DND-41 (cell line): ENCODE measurements at regions not wholly inside any gene's neighbourhood (a gene's known extent, or its start where the extent isn't known, plus 50 kb on each side); places are given as distances from the start of the nearest gene placed in this dataset.

ENCODE experiments used
- ATAC-seq: fragments of 200-7000 bp; cut with Tn5 transposase; 3 replicates; pipeline ENCODE4 v1.9.1; 2021; ENCODE audit warnings: low read depth; ENCODE audit not compliant: insufficient read depth
- DNase-seq: peaks from one replicate; pipeline ENCODE4 v3.0.0-alpha.2; 2020
- H2AFZ ChIP-seq: 2 replicates; pipeline ENCODE4 v1.6.0; 2012; ENCODE audit warnings: low read depth, low read length
- H3K27ac ChIP-seq: 2 replicates; pipeline ENCODE4 v1.5.1; 2012; ENCODE audit warnings: low read length, inconsistent platforms
- H3K27me3 ChIP-seq: fragments of 200-600 bp; sonication (generic); 2 replicates; pipeline ENCODE4 v1.6.0; 2012; ENCODE audit warnings: low read length, mild to moderate bottlenecking, inconsistent platforms; ENCODE audit not compliant: insufficient read depth, poor library complexity
- H3K36me3 ChIP-seq: 2 replicates; pipeline ENCODE4 v1.5.1; 2012; ENCODE audit warnings: low read length, inconsistent platforms; ENCODE audit not compliant: insufficient read depth
- H3K4me1 ChIP-seq: 2 replicates; pipeline ENCODE4 v1.5.1; 2012; ENCODE audit warnings: mild to moderate bottlenecking, low read length; ENCODE audit not compliant: insufficient read depth
- H3K4me2 ChIP-seq: 2 replicates; pipeline ENCODE4 v1.6.0; 2012; ENCODE audit warnings: mild to moderate bottlenecking, moderate library complexity, low read length, inconsistent platforms; ENCODE audit not compliant: insufficient read depth
- H3K4me3 ChIP-seq, 2 experiments: fragments of 200-600 bp in 1 of 2; shearing (Covaris generic) in 1 of 2; 2 replicates each; pipeline ENCODE4 v1.5.1; 2012 to 2016; ENCODE audit warnings: inconsistent platforms in 2 of 2, low read length in 2 of 2, mild to moderate bottlenecking in 2 of 2, low read depth in 1 of 2, moderate library complexity in 1 of 2
- H3K79me2 ChIP-seq: 2 replicates; pipeline ENCODE4 v1.6.0; 2012; ENCODE audit warnings: low read length, inconsistent platforms; ENCODE audit not compliant: insufficient read depth
- H3K9ac ChIP-seq: 2 replicates; pipeline ENCODE4 v1.6.0; 2012; ENCODE audit warnings: low read depth, mild to moderate bottlenecking, inconsistent platforms, low read length, moderate library complexity
- H3K9me3 ChIP-seq: 2 replicates; pipeline ENCODE4 v1.5.1; 2012; ENCODE audit warnings: low read length, moderate library complexity, mild to moderate bottlenecking, inconsistent platforms; ENCODE audit not compliant: insufficient read depth, severe bottlenecking
- H4K20me1 ChIP-seq: 2 replicates; pipeline ENCODE4 v1.6.0; 2012; ENCODE audit warnings: low read length; ENCODE audit not compliant: insufficient read depth
- EZH2 ChIP-seq: IDR thresholded peaks from 3 replicates; pipeline ENCODE4 v1.6.1; 2012; ENCODE audit warnings: borderline replicate concordance, low read depth, mild to moderate bottlenecking, moderate library complexity, low read length, inconsistent platforms; ENCODE audit not compliant: severe bottlenecking
- TF ChIP-seq, protein P1 (sequence below): IDR thresholded peaks from 2 replicates; pipeline ENCODE4 v1.5.1; 2012; ENCODE audit warnings: borderline replicate concordance, low read length, moderate library complexity, mild to moderate bottlenecking; ENCODE audit not compliant: poor library complexity, severe bottlenecking; ENCODE audit errors: extremely low read depth

DNA sequence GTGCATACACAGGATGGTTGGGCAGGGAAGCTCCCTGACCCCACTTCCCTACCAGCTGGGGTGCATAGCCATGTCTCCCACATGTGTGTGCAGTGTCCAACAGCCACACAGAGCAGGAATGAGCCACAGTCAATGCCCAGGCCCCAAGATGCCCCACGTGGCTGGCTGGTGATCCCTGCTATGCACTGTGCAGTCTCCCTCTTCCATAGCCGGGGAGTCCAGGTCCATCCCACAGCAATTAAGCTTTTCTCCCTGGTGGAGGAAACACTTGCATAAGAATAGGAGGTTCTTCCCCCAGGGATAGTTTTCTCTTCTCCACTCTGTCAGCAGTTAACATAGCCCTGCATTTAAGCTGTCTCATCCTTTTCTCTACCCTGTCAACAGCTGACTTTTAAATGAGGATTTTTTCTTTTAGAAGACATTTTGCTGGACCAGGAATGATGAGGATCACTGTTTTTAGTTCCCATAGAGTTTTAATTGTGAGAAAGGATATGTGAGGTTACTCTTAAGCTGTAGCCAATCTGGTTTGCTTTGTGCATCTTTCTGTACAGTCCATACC is 396.5 kb upstream of the VWC2 start:
- no peaks in the 10 kb centered on the region for H3K79me2 ChIP-seq
- H3K27me3 ChIP-seq, result no peaks in the 10 kb centered on the region
- no peaks in the 10 kb centered on the region for H3K9me3 ChIP-seq
- no peak overlapping the region for H3K9ac ChIP-seq
- H3K4me1 ChIP-seq, result no peaks in the 10 kb centered on the region
- no peaks in the 10 kb centered on the region for H3K36me3 ChIP-seq
- no peak overlapping the region for H3K27ac ChIP-seq
- no peak for TF ChIP-seq EZH2
- TF ChIP-seq, protein P1, sequence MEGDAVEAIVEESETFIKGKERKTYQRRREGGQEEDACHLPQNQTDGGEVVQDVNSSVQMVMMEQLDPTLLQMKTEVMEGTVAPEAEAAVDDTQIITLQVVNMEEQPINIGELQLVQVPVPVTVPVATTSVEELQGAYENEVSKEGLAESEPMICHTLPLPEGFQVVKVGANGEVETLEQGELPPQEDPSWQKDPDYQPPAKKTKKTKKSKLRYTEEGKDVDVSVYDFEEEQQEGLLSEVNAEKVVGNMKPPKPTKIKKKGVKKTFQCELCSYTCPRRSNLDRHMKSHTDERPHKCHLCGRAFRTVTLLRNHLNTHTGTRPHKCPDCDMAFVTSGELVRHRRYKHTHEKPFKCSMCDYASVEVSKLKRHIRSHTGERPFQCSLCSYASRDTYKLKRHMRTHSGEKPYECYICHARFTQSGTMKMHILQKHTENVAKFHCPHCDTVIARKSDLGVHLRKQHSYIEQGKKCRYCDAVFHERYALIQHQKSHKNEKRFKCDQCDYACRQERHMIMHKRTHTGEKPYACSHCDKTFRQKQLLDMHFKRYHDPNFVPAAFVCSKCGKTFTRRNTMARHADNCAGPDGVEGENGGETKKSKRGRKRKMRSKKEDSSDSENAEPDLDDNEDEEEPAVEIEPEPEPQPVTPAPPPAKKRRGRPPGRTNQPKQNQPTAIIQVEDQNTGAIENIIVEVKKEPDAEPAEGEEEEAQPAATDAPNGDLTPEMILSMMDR, result no peak
- no peaks in the 10 kb centered on the region for H4K20me1 ChIP-seq
- no peak for ATAC-seq
- H3K4me3 ChIP-seq, result no peak overlapping the region
- DNase-seq, result no peak
- no peak overlapping the region for H2AFZ ChIP-seq
- no peak overlapping the region for H3K4me2 ChIP-seq

DNA sequence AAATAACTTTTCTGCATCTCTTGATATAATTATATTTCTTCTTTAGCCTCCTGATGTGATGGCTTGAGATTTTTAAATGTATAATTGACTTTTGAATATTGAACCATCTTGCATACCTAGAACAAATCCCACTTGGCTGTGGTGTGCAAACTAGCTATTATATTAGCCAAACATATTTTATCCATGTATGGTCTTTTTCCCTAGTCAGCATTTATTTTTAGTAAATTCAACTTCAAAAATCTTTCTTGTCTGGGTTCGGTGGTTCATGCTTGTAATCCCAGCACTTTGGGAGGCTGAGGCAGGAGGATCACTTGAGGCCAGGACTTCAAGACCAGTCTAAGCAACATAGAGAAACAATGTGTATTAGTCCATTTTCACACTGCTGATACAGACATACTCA is 386.6 kb upstream of the VWC2 start:
- Histone ChIP-seq H2AFZ (no peak overlapping the region), H3K9me3 (no peaks in the 10 kb centered on the region), H3K27me3 (peaks cover 3% of the 10 kb centered on the region), H3K4me1 (no peaks in the 10 kb centered on the region), H3K4me3 (no peak overlapping the region), H3K36me3 (no peaks in the 10 kb centered on the region), H3K4me2 (no peak overlapping the region), H3K9ac (no peak overlapping the region), H3K79me2 (no peaks in the 10 kb centered on the region), H4K20me1 (no peaks in the 10 kb centered on the region), H3K27ac (no peak overlapping the region)
- ATAC-seq (no peak), DNase-seq (no peak)
- TF ChIP-seq EZH2, result no peak
- TF ChIP-seq, protein P1, result no peak

DNA sequence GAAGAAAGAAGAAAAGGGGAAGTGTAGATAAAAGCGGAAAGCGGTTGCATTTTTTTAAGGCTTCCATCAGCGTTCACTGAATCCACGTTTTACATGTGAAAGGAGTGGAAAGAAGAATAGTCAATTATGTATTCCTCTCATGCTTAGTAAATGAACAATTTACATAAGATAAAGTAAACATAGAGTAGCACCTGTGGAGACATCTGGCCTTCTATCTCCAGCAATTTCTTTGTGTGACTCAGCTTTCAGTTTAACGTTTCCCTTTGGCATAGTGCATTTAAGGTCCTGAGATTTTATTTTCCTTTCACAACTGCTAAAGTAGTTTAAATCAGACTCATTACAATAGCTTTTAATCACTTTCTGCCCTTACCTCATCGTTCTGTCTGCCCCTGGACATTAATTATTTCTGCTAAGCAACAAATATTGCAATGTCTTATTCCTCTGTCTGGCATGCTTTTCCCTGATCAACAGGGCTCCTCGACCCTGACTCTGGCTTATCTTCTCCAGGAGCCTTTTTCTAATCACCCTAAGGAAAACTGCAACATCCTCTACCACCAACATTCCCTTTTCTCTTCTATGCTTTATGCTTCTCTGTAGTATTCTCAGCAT is 383.5 kb upstream of the VWC2 start:
- no peaks in the 10 kb centered on the region for H3K4me1 ChIP-seq
- H3K9me3 ChIP-seq, result no peaks in the 10 kb centered on the region
- H3K4me2 ChIP-seq, result no peak overlapping the region
- DNase-seq (no peak), ATAC-seq (no peak)
- no peaks in the 10 kb centered on the region for H3K36me3 ChIP-seq
- no peaks in the 10 kb centered on the region for H4K20me1 ChIP-seq
- H3K4me3 ChIP-seq, result no peak overlapping the region
- H3K79me2 ChIP-seq, result no peaks in the 10 kb centered on the region
- no peak for TF ChIP-seq EZH2
- no peak overlapping the region for H3K9ac ChIP-seq
- no peak overlapping the region for H3K27ac ChIP-seq
- no peak overlapping the region for H2AFZ ChIP-seq
- H3K27me3 ChIP-seq, result no peaks in the 10 kb centered on the region

DNA sequence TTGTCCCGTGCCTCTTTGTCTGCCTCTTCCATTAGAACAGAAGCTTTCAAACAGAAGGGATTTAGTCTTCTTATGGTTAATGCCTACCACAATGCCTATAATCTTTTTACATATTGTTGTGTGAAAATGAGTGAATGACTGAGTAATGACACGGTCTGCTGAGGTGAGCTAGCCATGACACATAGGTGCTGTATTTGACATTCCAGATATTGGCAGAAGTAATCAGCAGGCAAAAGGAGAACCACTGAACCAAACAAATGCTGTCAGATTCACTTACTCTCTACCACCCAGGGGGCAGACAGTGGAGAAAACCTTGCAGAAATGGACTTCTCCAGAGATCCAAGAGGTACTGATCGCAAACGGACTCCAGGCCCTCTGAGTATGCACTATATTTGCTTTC is 377.2 kb upstream of the VWC2 start:
- ATAC-seq (no peak), DNase-seq (no peak)
- H3K79me2 ChIP-seq, result no peaks in the 10 kb centered on the region

More for the DNA sequence above, 377.2 kb upstream of the VWC2 start:
- Histone ChIP-seq H3K27me3 (no peaks in the 10 kb centered on the region), H3K4me2 (no peak overlapping the region), H3K36me3 (no peaks in the 10 kb centered on the region), H3K4me1 (no peaks in the 10 kb centered on the region), H2AFZ (no peak overlapping the region), H3K9ac (no peak overlapping the region), H3K9me3 (no peaks in the 10 kb centered on the region), H3K4me3 (no peak overlapping the region), H4K20me1 (no peaks in the 10 kb centered on the region), H3K27ac (no peak overlapping the region)
- no peak for TF ChIP-seq EZH2
- TF ChIP-seq, protein P1, result no peak
